Smooth muscle cell (in vitro differentiated cells): ENCODE measurements at regions not wholly inside any gene's neighbourhood (a gene's known extent, or its start where the extent isn't known, plus 50 kb on each side); places are given as distances from the start of the nearest gene placed in this dataset.

Experiments
- DNase-seq: peaks from one replicate; lab custom pipeline; 2025; ENCODE audit not compliant: unreplicated experiment; lab: John Stamatoyannopoulos, UW
- H2AFZ ChIP-seq: fragments of 200-600 bp; sonication (generic); 2 replicates; pipeline ENCODE4 v1.6.0; 2016; ENCODE audit warnings: antibody characterized with exemption, low read depth, mild to moderate bottlenecking
- H3F3A ChIP-seq: fragments of 200-600 bp; sonication (generic); 2 replicates; pipeline ENCODE4 v1.6.0; 2017; ENCODE audit warnings: antibody characterized with exemption, low read depth
- H3K27ac ChIP-seq: fragments of 200-600 bp; sonication (generic); 2 replicates; pipeline ENCODE4 v1.5.1; 2016; ENCODE audit warnings: low read depth, mild to moderate bottlenecking
- H3K27me3 ChIP-seq: fragments of 200-600 bp; sonication (generic); 2 replicates; pipeline ENCODE4 v1.6.1; 2016; ENCODE audit warnings: low read depth, mild to moderate bottlenecking
- H3K36me3 ChIP-seq: fragments of 200-600 bp; sonication (generic); 2 replicates; pipeline ENCODE4 v1.5.1; 2016; ENCODE audit warnings: low read depth
- H3K4me1 ChIP-seq: fragments of 200-600 bp; sonication (generic); 2 replicates; pipeline ENCODE4 v1.5.1; 2016; ENCODE audit warnings: low read depth
- H3K4me2 ChIP-seq: fragments of 200-600 bp; sonication (generic); 2 replicates; pipeline ENCODE4 v1.6.0; 2016; ENCODE audit warnings: mild to moderate bottlenecking
- H3K4me3 ChIP-seq: fragments of 200-600 bp; sonication (generic); 2 replicates; pipeline ENCODE4 v1.5.1; 2016; ENCODE audit warnings: mild to moderate bottlenecking
- H3K79me2 ChIP-seq: fragments of 200-600 bp; sonication (generic); 2 replicates; pipeline ENCODE4 v1.6.0; 2016; ENCODE audit warnings: low read depth, mild to moderate bottlenecking
- H3K9ac ChIP-seq: fragments of 200-600 bp; sonication (generic); 2 replicates; pipeline ENCODE4 v1.6.0; 2016; ENCODE audit warnings: low read depth
- H3K9me3 ChIP-seq: fragments of 200-600 bp; sonication (generic); replicated peaks from 2 replicates; pipeline ENCODE4 v1.5.1; 2016; ENCODE audit warnings: low read depth
- H4K20me1 ChIP-seq: fragments of 200-600 bp; sonication (generic); 2 replicates; pipeline ENCODE4 v1.6.0; 2016; ENCODE audit warnings: low read depth
- whole genome bisulfite sequencing: methylation state at CpG from one replicate; pipeline ENCODE4 v1.1.7; 2016; ENCODE audit warnings: low lambda C conversion rate; 5-methylcytosine and 5-hydroxymethylcytosine counted together
- TF ChIP-seq, protein P1 (sequence below): fragments of 200-600 bp; sonication (generic); IDR thresholded peaks from 2 replicates; pipeline ENCODE4 v1.5.1; 2017; ENCODE audit warnings: borderline replicate concordance, mild to moderate bottlenecking, antibody characterized with exemption; ENCODE audit not compliant: insufficient read depth, poor library complexity, severe bottlenecking

DNA sequence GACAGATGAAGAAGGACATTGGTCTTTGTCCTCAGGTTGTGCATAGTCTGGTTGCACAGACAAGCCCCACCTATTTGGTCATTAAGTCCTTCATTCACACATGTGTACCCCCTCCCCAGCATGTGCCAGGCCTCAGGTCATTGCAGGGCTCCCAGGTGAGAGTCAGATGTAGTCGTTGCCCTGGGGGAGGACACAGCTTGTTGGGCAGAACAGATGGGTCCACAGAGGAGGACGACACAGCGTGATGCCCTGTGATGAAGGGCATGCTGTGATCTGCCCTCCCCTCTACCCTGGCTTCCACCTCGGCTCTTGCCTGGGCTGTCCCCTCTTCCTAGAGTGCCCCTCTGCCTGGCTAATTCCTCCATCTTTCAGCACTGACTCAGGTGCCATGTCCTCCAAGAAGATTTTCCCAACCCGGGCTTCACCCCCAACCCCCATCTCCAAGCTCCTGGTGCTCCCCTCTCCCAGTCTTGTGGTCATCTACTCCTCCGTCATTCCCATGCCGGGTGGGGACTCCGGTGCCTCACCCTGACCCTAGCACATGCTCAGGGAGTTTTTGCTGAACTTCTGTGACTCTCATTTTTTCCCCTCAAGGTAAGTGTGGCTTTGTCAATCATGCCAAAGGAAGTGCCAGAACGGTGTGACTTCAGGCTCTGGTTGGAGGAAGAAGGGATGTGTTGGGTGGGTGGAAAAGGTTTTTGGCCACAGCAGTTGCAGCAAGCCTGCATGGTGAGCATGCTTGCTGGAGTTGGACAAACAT is 220.5 kb downstream of the FOXD2 start:
- 89% methylated on average over 9 of the region's 9 CpGs for WGBS
- H3K9ac ChIP-seq = no peak overlapping the region
- H3K4me1 ChIP-seq = peaks cover 5% of the 10 kb centered on the region
- H3K36me3 ChIP-seq = no peaks in the 10 kb centered on the region
- no peaks in the 10 kb centered on the region for H3K79me2 ChIP-seq
- H4K20me1 ChIP-seq = no peaks in the 10 kb centered on the region
- DNase-seq = no peak
- no peak overlapping the region for H2AFZ ChIP-seq
- H3K9me3 ChIP-seq = no peaks in the 10 kb centered on the region
- TF ChIP-seq, protein P1, sequence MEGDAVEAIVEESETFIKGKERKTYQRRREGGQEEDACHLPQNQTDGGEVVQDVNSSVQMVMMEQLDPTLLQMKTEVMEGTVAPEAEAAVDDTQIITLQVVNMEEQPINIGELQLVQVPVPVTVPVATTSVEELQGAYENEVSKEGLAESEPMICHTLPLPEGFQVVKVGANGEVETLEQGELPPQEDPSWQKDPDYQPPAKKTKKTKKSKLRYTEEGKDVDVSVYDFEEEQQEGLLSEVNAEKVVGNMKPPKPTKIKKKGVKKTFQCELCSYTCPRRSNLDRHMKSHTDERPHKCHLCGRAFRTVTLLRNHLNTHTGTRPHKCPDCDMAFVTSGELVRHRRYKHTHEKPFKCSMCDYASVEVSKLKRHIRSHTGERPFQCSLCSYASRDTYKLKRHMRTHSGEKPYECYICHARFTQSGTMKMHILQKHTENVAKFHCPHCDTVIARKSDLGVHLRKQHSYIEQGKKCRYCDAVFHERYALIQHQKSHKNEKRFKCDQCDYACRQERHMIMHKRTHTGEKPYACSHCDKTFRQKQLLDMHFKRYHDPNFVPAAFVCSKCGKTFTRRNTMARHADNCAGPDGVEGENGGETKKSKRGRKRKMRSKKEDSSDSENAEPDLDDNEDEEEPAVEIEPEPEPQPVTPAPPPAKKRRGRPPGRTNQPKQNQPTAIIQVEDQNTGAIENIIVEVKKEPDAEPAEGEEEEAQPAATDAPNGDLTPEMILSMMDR = no peak
- H3K27me3 ChIP-seq = peaks cover 54% of the 10 kb centered on the region
- H3K4me2 ChIP-seq = no peak overlapping the region
- H3F3A ChIP-seq = no peaks in the 10 kb centered on the region
- H3K4me3 ChIP-seq = no peak overlapping the region
- no peak overlapping the region for H3K27ac ChIP-seq

DNA sequence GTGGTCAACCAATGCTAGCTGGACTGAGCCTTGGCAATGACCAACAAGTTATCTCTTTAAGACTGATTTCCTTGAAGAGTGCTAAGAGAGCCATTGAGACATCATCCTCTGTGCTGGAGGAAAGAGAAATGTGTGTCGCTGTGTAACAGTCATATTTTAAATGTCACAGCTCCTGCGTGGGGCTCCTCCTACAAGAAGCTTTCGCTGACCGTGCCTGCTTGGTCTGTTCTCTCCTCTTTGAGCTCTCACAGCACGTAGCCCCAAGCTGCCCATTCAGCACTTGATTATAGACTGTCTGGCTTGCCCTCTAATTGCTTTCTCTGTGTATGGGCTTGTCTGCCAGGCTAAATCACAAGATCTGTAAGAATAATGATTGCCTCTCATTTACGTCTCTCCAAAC is 221.3 kb downstream of the FOXD2 start:
- Histone ChIP-seq H3K27ac (no peak overlapping the region), H3K9me3 (no peaks in the 10 kb centered on the region), H3K4me3 (no peak overlapping the region), H3K4me2 (no peak overlapping the region), H3K4me1 (peaks cover 5% of the 10 kb centered on the region), H3K9ac (no peak overlapping the region), H3K79me2 (no peaks in the 10 kb centered on the region), H3F3A (no peaks in the 10 kb centered on the region), H3K36me3 (no peaks in the 10 kb centered on the region), H2AFZ (no peak overlapping the region), H4K20me1 (no peaks in the 10 kb centered on the region), H3K27me3 (peaks cover 46% of the 10 kb centered on the region)
- no peak for DNase-seq
- TF ChIP-seq, protein P1 = no peak
- 52% methylated on average over 6 of the region's 6 CpGs for WGBS

DNA sequence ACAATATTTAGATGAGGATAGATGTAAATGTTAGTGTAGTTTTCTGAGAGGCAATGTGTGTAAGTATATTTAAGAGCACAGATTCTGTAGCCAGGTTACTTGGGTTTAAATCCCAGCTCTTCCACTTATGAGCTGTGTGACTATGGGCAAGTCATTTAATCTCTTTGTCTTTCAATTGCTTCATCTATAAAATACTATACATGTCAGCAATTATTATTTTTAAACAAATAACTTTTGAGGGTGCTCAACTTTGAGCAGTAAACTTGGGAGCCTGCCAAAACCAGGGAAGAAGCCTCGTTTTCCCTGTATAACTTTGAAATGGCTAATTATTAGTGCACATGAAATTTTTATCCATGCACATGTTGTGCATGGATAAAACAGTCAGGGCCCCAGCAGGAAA is 222.8 kb downstream of the FOXD2 start:
- H3K36me3 ChIP-seq = no peaks in the 10 kb centered on the region
- TF ChIP-seq, protein P1 = no peak
- H3K27me3 ChIP-seq = peaks cover 37% of the 10 kb centered on the region
- WGBS = 64% methylated on average over 1 of the region's 1 CpG
- H3K9me3 ChIP-seq = no peaks in the 10 kb centered on the region
- H3F3A ChIP-seq = no peaks in the 10 kb centered on the region
- no peak overlapping the region for H2AFZ ChIP-seq
- no peak overlapping the region for H3K4me2 ChIP-seq
- H4K20me1 ChIP-seq = no peaks in the 10 kb centered on the region
- H3K27ac ChIP-seq = no peak overlapping the region
- H3K79me2 ChIP-seq = no peaks in the 10 kb centered on the region
- DNase-seq = no peak
- H3K4me1 ChIP-seq = peaks cover 5% of the 10 kb centered on the region
- H3K4me3 ChIP-seq = no peak overlapping the region
- H3K9ac ChIP-seq = no peak overlapping the region

DNA sequence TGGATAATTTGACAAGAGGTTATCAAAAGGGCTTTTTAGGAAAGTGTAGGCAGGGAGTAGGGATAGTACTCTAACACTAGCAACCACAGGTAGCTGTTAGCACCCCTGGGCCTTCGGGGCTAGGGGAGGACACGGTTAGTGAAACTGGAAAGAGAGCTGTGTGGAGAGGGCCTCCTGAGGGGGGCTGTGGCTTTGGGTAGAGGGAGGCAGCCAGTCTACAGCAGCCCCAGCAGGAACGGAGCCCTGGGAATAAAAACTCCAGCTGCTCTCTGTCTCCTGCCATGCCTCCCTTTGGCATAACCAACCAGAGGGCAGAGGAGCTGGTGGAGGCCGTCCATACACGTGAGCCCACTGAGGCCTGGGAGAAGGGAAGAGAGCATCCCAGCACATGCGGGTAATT is 223.2 kb downstream of the FOXD2 start:
- H4K20me1 ChIP-seq = no peaks in the 10 kb centered on the region
- H3K4me2 ChIP-seq = no peak overlapping the region
- WGBS = 88% methylated on average over 6 of the region's 6 CpGs
- H3K4me3 ChIP-seq = no peak overlapping the region
- H3F3A ChIP-seq = no peaks in the 10 kb centered on the region
- no peaks in the 10 kb centered on the region for H3K36me3 ChIP-seq
- DNase-seq = no peak
- no peaks in the 10 kb centered on the region for H3K9me3 ChIP-seq
- no peak overlapping the region for H3K9ac ChIP-seq
- H3K27me3 ChIP-seq = peaks cover 38% of the 10 kb centered on the region
- no peak overlapping the region for H3K27ac ChIP-seq
- H3K4me1 ChIP-seq = peaks cover 5% of the 10 kb centered on the region
- no peaks in the 10 kb centered on the region for H3K79me2 ChIP-seq
- H2AFZ ChIP-seq = no peak overlapping the region
- TF ChIP-seq, protein P1 = no peak
